ENCODE measurements at regions not wholly inside any gene's neighbourhood (a gene's known extent, or its start where the extent isn't known, plus 50 kb on each side); places are given as distances from the start of the nearest gene placed in this dataset.
A peak's percentile ranks its signal among the peaks of the same experiment; 100 is the strongest.

DNA sequence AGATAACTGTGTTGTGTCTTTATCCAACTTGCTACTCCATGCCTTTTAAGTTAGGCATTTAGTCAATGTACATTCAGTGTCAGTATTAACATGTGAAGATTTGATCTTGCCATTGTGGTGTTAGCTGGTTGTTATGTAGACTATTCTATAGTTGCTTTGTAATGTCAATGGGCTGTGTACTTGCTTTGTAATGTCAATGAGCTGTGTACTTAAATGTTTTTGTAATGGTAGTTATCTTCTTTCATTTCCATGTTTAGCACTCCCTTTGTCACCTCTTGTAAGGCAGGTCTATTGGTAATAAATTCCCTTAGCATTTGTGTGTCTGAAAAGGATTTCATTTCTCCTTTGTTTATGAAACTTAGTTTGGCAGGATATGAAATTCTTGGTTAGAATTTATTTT is 53.4 kb downstream of the MC4R start:
- DNase-seq (no peak), ATAC-seq (no peak)
- H3K27ac ChIP-seq (ENCODE audit: low read length) = no peak overlapping the region
- intact Hi-C loops (cut with micrococcal nuclease) = no loop called here
- ChIA-PET CTCF (no interaction called here), POLR2A (ENCODE audit: unreplicated experiment) (no interaction called here)
- H3K36me3 ChIP-seq (ENCODE audit: low read depth, low read length) = no peaks in the 10 kb centered on the region
- no peaks in the 10 kb centered on the region for H4K20me1 ChIP-seq (ENCODE audit: low read length)
- no peaks in the 10 kb centered on the region for H3K79me2 ChIP-seq (ENCODE audit: low read length)
- H3K27me3 ChIP-seq (ENCODE audit: low read length) = no peaks in the 10 kb centered on the region
- H3K4me2 ChIP-seq (ENCODE audit: low read length) = no peak overlapping the region
- no peak overlapping the region for H3K4me3 ChIP-seq (ENCODE audit: low read length)
- no peak overlapping the region for H2AFZ ChIP-seq (ENCODE audit: low read length)
- H3K9me3 ChIP-seq (ENCODE audit: low read length) = no peaks in the 10 kb centered on the region
- H3K9ac ChIP-seq (ENCODE audit: low read length) = no peak overlapping the region
- no peaks in the 10 kb centered on the region for H3F3A ChIP-seq (ENCODE audit: low read length, unreplicated experiment)
- no peak for TF ChIP-seq CTCF (conservative IDR thresholded peaks at IDR 0.05; ENCODE audit: low read depth, low read length)
- TF ChIP-seq EZH2phosphoT487 (IDR thresholded peaks at IDR 0.05; ENCODE audit: borderline replicate concordance, low read length) = no peak
- TF ChIP-seq EZH2 (IDR thresholded peaks at IDR 0.05; ENCODE audit: low read length, unreplicated experiment) = no peak
- H3K4me1 ChIP-seq (ENCODE audit: insufficient read depth, low read length) = peaks cover 11% of the 10 kb centered on the region
- no TSS peak for BruUV-seq (replicated peaks)
- no peaks in the 10 kb centered on the region for H3K9me2 ChIP-seq (replicated peaks; ENCODE audit: low read length)

- Histone ChIP-seq H2AFZ (ENCODE audit: low read length) (no peak overlapping the region), H3K9me3 (ENCODE audit: low read length) (no peaks in the 10 kb centered on the region), H3K9ac (ENCODE audit: low read length) (no peak overlapping the region), H3K27ac (ENCODE audit: low read length) (no peak overlapping the region), H3F3A (ENCODE audit: low read length, unreplicated experiment) (no peaks in the 10 kb centered on the region), H3K9me2 (replicated peaks; ENCODE audit: low read length) (no peaks in the 10 kb centered on the region), H3K36me3 (ENCODE audit: low read depth, low read length) (no peaks in the 10 kb centered on the region), H3K27me3 (ENCODE audit: low read length) (no peaks in the 10 kb centered on the region), H3K79me2 (ENCODE audit: low read length) (no peaks in the 10 kb centered on the region), H3K4me1 (ENCODE audit: insufficient read depth, low read length) (no peaks in the 10 kb centered on the region), H3K4me3 (ENCODE audit: low read length) (no peak overlapping the region), H3K4me2 (ENCODE audit: low read length) (no peak overlapping the region), H4K20me1 (ENCODE audit: low read length) (no peaks in the 10 kb centered on the region)
- ChIA-PET POLR2A (ENCODE audit: unreplicated experiment) (no interaction called here), CTCF (no interaction called here)
- DNase-seq (no peak), ATAC-seq (no peak)
- no TSS peak for BruUV-seq (replicated peaks)
- TF ChIP-seq EZH2phosphoT487 (IDR thresholded peaks at IDR 0.05; ENCODE audit: borderline replicate concordance, low read length) (no peak), CTCF (conservative IDR thresholded peaks at IDR 0.05; ENCODE audit: low read depth, low read length) (no peak), EZH2 (IDR thresholded peaks at IDR 0.05; ENCODE audit: low read length, unreplicated experiment) (no peak)
- intact Hi-C loops (cut with micrococcal nuclease) = no loop called here
Measured at GRCh38 chr18:60311676-60312360, 60.8 kb downstream of the MC4R start.

- Histone ChIP-seq H3K27ac (ENCODE audit: low read length) (no peak overlapping the region), H4K20me1 (ENCODE audit: low read length) (no peaks in the 10 kb centered on the region), H3K79me2 (ENCODE audit: low read length) (no peaks in the 10 kb centered on the region), H2AFZ (ENCODE audit: low read length) (peak overlapping the region; percentile 33; the same call in 1 of the 2 replicates), H3K4me2 (ENCODE audit: low read length) (no peak overlapping the region), H3K9ac (ENCODE audit: low read length) (no peak overlapping the region), H3K27me3 (ENCODE audit: low read length) (no peaks in the 10 kb centered on the region), H3K36me3 (ENCODE audit: low read depth, low read length) (no peaks in the 10 kb centered on the region), H3K4me1 (ENCODE audit: insufficient read depth, low read length) (no peaks in the 10 kb centered on the region), H3F3A (ENCODE audit: low read length, unreplicated experiment) (no peaks in the 10 kb centered on the region), H3K9me3 (ENCODE audit: low read length) (no peaks in the 10 kb centered on the region), H3K9me2 (replicated peaks; ENCODE audit: low read length) (no peaks in the 10 kb centered on the region), H3K4me3 (ENCODE audit: low read length) (no peak overlapping the region)
- BruUV-seq (replicated peaks) = no TSS peak
- ChIA-PET CTCF (no interaction called here), POLR2A (ENCODE audit: unreplicated experiment) (no interaction called here)
- no peak for ATAC-seq
- DNase-seq = no peak
- TF ChIP-seq EZH2phosphoT487 (IDR thresholded peaks at IDR 0.05; ENCODE audit: borderline replicate concordance, low read length) (no peak), CTCF (conservative IDR thresholded peaks at IDR 0.05; ENCODE audit: low read depth, low read length) (no peak), EZH2 (IDR thresholded peaks at IDR 0.05; ENCODE audit: low read length, unreplicated experiment) (no peak)
- intact Hi-C loops (cut with micrococcal nuclease) = no loop called here
Measured at GRCh38 chr18:60295674-60296073, 76.9 kb downstream of the MC4R start.
